GM12892 (cell line): ENCODE measurements at regions not wholly inside any gene's neighbourhood (a gene's known extent, or its start where the extent isn't known, plus 50 kb on each side); places are given as distances from the start of the nearest gene placed in this dataset.

ENCODE experiments used
- POLR2A ChIP-seq: IDR thresholded peaks from 2 replicates; pipeline ENCODE4 v1.6.1; 2011; ENCODE audit warnings: low read depth, low read length, control low read depth
- POLR2AphosphoS5 ChIP-seq: IDR thresholded peaks from 2 replicates; pipeline ENCODE4 v1.6.1; 2011; ENCODE audit warnings: low read depth, low read length, control low read depth
- TAF1 ChIP-seq: IDR thresholded peaks from 2 replicates; pipeline ENCODE4 v1.6.1; 2011; ENCODE audit warnings: low read depth, mild to moderate bottlenecking, control low read depth, low read length, borderline replicate concordance

- TF ChIP-seq POLR2AphosphoS5 (no peak), POLR2A (no peak), TAF1 (no peak)
Observed at GRCh38 chr18:68548904-68549870, 165.7 kb downstream of the TMX3 start.
